Esophagus (tissue), 2 donors: ENCODE measurements at regions not wholly inside any gene's neighbourhood (a gene's known extent, or its start where the extent isn't known, plus 50 kb on each side); places are given as distances from the start of the nearest gene placed in this dataset.

ENCODE experiments used
- H3K27ac ChIP-seq, 2 donors: one replicate each; pipeline ENCODE4 v1.5.1; 2013; ENCODE audit warnings: low read depth in 2 of 2, mild to moderate bottlenecking in 2 of 2, inconsistent platforms in 1 of 2, low read length in 1 of 2, moderate library complexity in 1 of 2
- H3K27me3 ChIP-seq, 2 donors: one replicate each; pipeline ENCODE4 v1.6.1; 2013; ENCODE audit warnings: low read length in 2 of 2, control low read depth in 1 of 2, mild to moderate bottlenecking in 1 of 2; ENCODE audit not compliant: insufficient read depth in 2 of 2, control insufficient read depth in 1 of 2
- H3K36me3 ChIP-seq, 2 donors: one replicate each; pipeline ENCODE4 v1.6.1; 2013; ENCODE audit warnings: low read length in 1 of 2; ENCODE audit not compliant: control insufficient read depth in 2 of 2, insufficient read depth in 2 of 2
- H3K4me1 ChIP-seq, 2 donors: one replicate each; pipeline ENCODE4 v1.6.1; 2013; ENCODE audit warnings: low read length in 1 of 2; ENCODE audit not compliant: control insufficient read depth in 2 of 2, insufficient read depth in 2 of 2
- H3K4me3 ChIP-seq, 2 donors: one replicate each; pipeline ENCODE4 v1.5.1; 2013; ENCODE audit warnings: low read length in 2 of 2, mild to moderate bottlenecking in 2 of 2, low read depth in 1 of 2, moderate library complexity in 1 of 2
- H3K9me3 ChIP-seq, 2 donors: one replicate each; pipeline ENCODE4 v1.6.1; 2013; ENCODE audit warnings: mild to moderate bottlenecking in 2 of 2, low read depth in 1 of 2, low read length in 1 of 2, moderate library complexity in 1 of 2; ENCODE audit not compliant: control insufficient read depth in 2 of 2, insufficient read depth in 1 of 2
- WGBS, 2 donors: extraction: QIAGEN DNeasy Blood & Tissue Kit; methylation state at CpG; one replicate each; pipeline ENCODE4 v1.1.7; 2013; 5-methylcytosine and 5-hydroxymethylcytosine counted together
- donor health status: healthy with polysubstance abuse.
- donor health status: Bipolar disorder and iron deficiency.

DNA sequence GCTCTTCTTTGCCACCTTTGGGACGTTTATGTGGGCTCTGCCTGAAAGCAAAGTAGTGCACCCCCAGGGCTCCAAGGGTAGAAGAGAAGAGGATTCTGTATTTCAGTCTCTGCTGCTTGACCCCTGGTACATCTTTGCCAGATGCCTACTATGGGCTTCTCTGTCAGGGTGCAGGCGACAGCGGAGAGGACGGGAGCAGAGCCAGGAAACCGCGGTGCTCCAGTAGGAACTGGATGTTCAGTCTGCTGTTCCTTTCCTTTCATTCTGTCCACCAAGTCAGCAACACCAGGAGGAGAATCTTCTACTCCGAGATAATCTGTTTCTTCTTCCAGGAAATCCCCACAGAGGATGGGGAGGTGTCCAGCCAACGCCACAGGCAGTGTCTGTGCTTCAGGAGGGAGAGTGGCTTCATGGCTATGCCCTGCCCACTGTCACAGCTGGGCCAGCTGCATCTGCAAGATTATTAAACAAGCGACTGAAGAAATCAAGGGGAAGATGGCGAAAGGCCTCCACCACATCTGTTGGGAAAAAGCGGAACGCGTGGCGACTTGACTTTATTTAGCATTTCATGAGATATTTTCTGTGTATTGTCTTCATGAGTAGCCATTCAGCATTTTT, 398.3 kb downstream of the IRX1 start:
- WGBS, 2 donors = 80% methylated on average over 14 of the region's 14 CpGs
- Histone ChIP-seq H3K4me1 (no peaks in the 10 kb centered on the region), H3K27me3 (no peaks in the 10 kb centered on the region), H3K36me3 (no peaks in the 10 kb centered on the region), H3K4me3 (no peak overlapping the region), H3K27ac (no peak overlapping the region), H3K9me3 (peaks cover 3 to 8% of the 10 kb centered on the region in 2 donors)

DNA sequence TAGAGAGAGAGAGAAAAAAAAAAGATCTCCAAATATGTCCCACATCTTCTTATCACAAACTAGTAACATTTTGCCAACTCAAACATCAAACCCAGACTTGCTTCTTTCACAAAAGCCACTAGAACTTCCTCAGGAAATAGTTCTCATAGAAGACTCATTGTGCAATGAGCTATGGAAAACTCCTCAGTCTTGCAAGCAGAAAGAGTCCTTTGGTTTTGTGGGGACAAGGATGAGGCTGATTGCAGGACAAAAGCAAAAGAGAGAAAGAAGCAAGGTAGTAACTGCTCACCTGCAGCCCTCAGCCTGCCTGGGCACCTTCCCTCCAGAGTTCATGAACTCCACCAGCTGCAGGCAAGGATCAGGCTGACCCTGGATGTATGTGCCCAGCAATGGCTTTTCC, 399.0 kb downstream of the IRX1 start:
- Histone ChIP-seq H3K4me1 (no peaks in the 10 kb centered on the region), H3K27me3 (no peaks in the 10 kb centered on the region), H3K4me3 (no peak overlapping the region), H3K9me3 (peaks cover 3 to 8% of the 10 kb centered on the region in 2 donors), H3K36me3 (no peaks in the 10 kb centered on the region), H3K27ac (no peak overlapping the region)

DNA sequence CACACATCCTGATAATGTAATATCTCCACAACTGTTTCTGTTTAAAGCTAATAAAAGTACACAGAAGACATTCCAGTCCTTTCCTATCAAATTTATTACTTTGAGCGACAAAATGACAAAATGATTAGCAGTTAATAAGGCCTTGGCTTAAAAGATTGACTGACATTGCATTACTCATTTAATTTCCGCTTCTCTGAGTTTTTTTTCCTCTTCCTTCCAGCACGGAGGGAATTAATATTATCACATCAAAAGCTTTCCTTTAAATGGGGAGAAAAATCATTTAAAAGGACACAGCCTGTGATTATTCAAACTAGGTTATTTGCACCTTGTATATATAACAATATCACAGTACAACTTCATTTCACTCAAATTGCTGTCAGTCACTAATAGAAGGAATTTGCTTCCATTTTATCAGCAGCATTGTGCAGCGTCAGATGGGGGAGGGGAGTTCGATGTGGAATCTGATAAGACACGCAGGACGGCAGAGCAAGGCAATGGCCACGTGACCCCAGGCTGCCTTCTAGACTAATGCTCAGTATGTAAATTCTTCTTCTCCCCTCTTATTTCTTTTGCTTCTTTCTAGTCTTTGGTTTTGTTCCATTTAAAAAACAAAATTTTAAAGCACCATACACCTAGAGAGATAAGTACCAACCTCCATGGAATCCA, 400.5 kb downstream of the IRX1 start:
- no peaks in the 10 kb centered on the region for H3K27me3 ChIP-seq
- no peaks in the 10 kb centered on the region for H3K36me3 ChIP-seq
- no peak overlapping the region for H3K4me3 ChIP-seq
- H3K4me1 ChIP-seq = no peaks in the 10 kb centered on the region
- H3K9me3 ChIP-seq = peaks cover 3 to 8% of the 10 kb centered on the region in 2 donors
- 39 to 50% methylated on average over 8 of the region's 8 CpGs for WGBS, 2 donors
- no peak overlapping the region for H3K27ac ChIP-seq

DNA sequence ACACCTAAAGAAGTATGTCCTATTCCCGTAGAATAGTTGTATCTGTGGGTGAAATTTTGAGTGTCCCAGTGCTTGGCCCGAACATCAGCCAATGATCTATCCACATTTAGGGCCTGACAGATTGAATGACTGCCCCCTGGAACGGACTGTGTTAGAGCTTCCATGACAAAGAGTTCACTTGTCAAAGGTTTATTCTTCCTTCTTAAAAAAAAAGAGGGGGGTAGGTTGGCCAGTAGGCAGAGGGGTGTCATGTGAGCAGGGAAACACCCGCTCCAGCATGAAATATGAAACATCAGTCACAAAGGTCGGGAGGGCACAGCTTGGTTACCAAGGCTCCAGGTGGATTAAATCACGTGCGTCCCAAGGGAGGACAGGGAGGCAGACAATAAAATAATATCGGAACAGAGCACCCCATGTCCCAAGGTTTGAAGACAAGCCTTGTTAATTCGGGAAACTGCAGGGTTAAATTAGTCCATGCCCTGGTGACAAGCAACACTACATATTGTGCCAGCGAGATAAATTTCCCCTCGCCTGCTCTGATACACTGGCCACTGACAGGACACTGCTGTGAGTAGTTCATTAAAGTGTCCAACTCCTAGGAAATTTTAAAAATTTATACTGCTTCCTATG, 401.2 kb downstream of the IRX1 start:
- 69 to 70% methylated on average over 11 of the region's 11 CpGs for WGBS, 2 donors
- no peak overlapping the region for H3K27ac ChIP-seq
- H3K4me1 ChIP-seq = no peaks in the 10 kb centered on the region

DNA sequence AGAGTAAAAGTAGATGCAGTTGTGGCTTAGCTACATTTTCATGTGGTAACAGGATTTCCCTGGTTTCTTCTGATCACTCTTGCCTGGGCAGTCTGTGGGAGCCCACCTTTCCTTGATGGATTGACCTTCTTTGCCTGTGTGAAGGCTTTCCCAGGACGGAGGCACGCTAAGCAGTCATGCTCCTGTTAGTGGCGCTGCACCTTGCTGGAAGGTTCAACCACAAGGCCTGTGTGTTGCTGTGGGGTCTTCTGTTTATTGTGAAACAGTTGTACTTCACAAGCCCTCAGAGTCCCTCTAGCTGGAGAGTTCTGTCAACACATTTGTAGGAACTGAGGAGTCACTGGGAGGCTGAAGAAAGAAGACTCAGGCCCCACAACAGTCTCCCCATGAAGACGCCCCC, 402.0 kb downstream of the IRX1 start:
- no peaks in the 10 kb centered on the region for H3K4me1 ChIP-seq
- WGBS, 2 donors = 89 to 94% methylated on average over 4 of the region's 4 CpGs
- H3K4me3 ChIP-seq = no peak overlapping the region
- H3K27me3 ChIP-seq = no peaks in the 10 kb centered on the region
- no peak overlapping the region for H3K27ac ChIP-seq
- H3K9me3 ChIP-seq = peaks cover 5% of the 10 kb centered on the region in 2 donors
- H3K36me3 ChIP-seq = no peaks in the 10 kb centered on the region

More for the DNA sequence above, 401.2 kb downstream of the IRX1 start:
- no peak overlapping the region for H3K4me3 ChIP-seq
- H3K27me3 ChIP-seq = no peaks in the 10 kb centered on the region
- H3K36me3 ChIP-seq = no peaks in the 10 kb centered on the region
- peaks cover 3 to 8% of the 10 kb centered on the region in 2 donors for H3K9me3 ChIP-seq

DNA sequence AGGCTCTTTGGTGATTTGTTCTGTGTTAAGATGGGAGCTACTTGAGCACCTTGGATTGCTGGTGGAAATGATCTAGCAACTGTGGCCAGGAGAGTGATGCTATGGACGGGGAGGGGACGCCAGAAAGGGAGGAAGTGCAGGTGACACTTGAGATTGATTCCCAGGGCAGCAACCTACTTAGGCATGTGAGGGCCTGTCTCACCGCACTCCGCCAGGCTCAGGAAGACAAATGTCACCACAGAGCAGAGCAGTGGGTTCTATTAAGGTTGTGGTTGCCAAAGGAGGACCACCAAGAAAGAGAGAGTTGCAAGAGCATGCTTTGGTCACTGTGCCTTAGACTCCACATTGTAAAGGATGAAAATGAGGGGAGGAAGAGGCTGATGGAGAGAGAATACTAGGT, 404.3 kb downstream of the IRX1 start:
- no peak overlapping the region for H3K4me3 ChIP-seq
- H3K9me3 ChIP-seq = peaks cover 0 to 4% of the 10 kb centered on the region in 2 donors
- no peaks in the 10 kb centered on the region for H3K4me1 ChIP-seq
- no peaks in the 10 kb centered on the region for H3K36me3 ChIP-seq
- no peak overlapping the region for H3K27ac ChIP-seq
- H3K27me3 ChIP-seq = no peaks in the 10 kb centered on the region
- 63 to 64% methylated on average over 4 of the region's 4 CpGs for WGBS, 2 donors

DNA sequence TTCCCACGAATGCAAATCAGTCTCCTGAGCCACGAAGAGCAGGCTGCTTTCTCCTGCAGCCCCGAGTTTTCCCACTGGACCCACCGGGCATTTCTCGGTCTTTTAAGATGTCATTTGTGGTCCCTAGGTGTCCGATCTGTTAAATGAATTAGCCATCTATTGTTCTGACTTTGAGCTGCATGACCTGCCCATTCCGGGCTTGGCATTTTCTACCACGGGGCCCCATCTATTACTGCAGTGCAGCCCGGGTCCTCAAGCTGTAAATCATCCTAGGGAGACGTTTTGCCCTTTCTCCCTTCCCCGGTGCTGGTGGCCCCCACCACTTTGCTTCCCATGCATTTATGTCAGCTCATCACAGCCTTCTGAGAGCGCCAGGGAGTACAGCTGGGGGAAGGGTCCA, 405.4 kb downstream of the IRX1 start:
- Histone ChIP-seq H3K27me3 (no peaks in the 10 kb centered on the region), H3K4me3 (no peak overlapping the region), H3K9me3 (peaks cover 0 to 4% of the 10 kb centered on the region in 2 donors), H3K36me3 (no peaks in the 10 kb centered on the region), H3K4me1 (no peaks in the 10 kb centered on the region), H3K27ac (no peak overlapping the region)
- WGBS, 2 donors = 57 to 67% methylated on average over 12 of the region's 12 CpGs

DNA sequence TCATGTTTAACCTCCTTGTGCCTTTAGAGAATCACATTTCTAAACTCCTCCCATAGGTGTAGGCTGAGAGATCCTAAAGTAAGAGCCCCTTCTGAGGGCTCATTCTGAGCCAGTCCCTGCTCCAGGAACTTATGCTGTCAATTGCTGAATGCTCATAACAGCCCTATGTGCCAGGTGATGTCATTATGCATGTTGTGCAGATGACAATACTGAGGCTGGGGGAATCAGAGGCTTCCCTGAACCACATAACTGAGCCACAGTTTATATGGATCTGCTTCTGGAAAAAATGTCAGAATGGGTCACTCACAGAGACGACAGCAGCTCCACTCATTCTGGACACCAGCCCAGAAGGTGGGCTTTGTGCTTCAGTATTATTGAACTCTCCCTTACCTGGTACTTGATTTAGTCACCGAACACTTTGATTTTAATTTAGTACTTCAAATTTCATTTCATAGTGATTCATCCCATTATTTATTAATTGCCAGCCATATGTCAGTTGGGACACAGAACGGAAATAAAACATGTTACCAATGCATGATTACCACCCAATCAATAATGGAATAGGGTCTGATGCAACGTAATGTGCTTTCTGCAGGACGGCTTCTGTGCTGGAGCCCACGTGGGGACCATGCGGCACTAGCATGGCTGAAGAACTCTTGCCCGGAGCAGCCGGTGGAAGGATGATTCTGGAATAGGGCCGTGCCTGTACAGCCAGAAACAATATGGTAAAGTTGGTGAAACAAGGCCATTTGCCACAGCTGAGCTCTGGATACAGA, 406.3 kb downstream of the IRX1 start:
- H3K4me3 ChIP-seq = no peak overlapping the region
- H3K27me3 ChIP-seq = no peaks in the 10 kb centered on the region
- no peaks in the 10 kb centered on the region for H3K4me1 ChIP-seq
- H3K9me3 ChIP-seq = peaks cover 0 to 4% of the 10 kb centered on the region in 2 donors
- 64 to 66% methylated on average over 10 of the region's 10 CpGs for WGBS, 2 donors
- H3K36me3 ChIP-seq = no peaks in the 10 kb centered on the region
- no peak overlapping the region for H3K27ac ChIP-seq

DNA sequence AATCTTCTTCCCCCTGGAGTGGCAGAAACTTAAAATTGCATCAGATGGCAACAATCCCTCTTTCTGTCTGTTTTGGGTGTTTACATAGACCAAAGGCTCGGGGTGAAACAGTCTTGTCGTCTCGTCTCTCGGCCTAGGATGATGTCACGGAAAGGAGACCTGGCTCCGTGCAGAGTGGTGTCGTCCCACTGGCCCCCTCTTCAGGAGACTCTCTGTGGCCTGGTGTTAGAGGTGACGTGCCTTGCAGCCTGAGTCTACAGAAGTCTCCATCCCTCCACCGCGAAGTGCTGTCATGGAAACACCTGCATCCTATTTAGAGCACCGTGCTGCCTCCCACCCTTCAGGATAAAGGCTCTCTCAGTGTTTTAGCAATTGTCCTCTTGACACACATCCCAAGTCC, 409.7 kb downstream of the IRX1 start:
- Histone ChIP-seq H3K36me3 (no peaks in the 10 kb centered on the region), H3K27ac (no peak overlapping the region), H3K27me3 (no peaks in the 10 kb centered on the region), H3K4me3 (no peak overlapping the region), H3K9me3 (peaks cover 0 to 4% of the 10 kb centered on the region in 2 donors), H3K4me1 (no peaks in the 10 kb centered on the region)
- WGBS, 2 donors = 74 to 85% methylated on average over 11 of the region's 11 CpGs
